Keratinocyte (primary cell): ENCODE measurements at regions not wholly inside any gene's neighbourhood (a gene's known extent, or its start where the extent isn't known, plus 50 kb on each side); places are given as distances from the start of the nearest gene placed in this dataset.

Source experiments
- DNase-seq: peaks from one replicate; pipeline ENCODE4 v3.0.0-alpha.2; 2011; ENCODE audit warnings: low read depth, missing footprints, low spot score
- FAIRE-seq: peaks from 2 replicates; lab custom pipeline; 2011; peaks lifted over from hg19 to GRCh38; lab: Jason Lieb, UNC
- H2AFZ ChIP-seq: 2 replicates; pipeline ENCODE4 v1.6.0; 2012; ENCODE audit warnings: low read length, control low read depth, inconsistent platforms; ENCODE audit not compliant: control insufficient read depth
- H3K27ac ChIP-seq: 2 replicates; pipeline ENCODE4 v1.5.1; 2011; ENCODE audit warnings: low read length; ENCODE audit not compliant: control insufficient read depth, insufficient read depth
- H3K27me3 ChIP-seq: 3 replicates; pipeline ENCODE4 v1.6.0; 2011; ENCODE audit warnings: low read length; ENCODE audit not compliant: control insufficient read depth, insufficient read depth; ENCODE audit errors: extremely low read depth
- H3K36me3 ChIP-seq, 2 experiments: 2 replicates in 1 of 2; 3 replicates in 1 of 2; pipeline ENCODE4 v1.5.1; 2011; ENCODE audit warnings: low read length in 2 of 2, mild to moderate bottlenecking in 1 of 2; ENCODE audit not compliant: control insufficient read depth in 2 of 2, insufficient read depth in 2 of 2; ENCODE audit errors: extremely low read depth in 1 of 2
- H3K4me1 ChIP-seq: 3 replicates; pipeline ENCODE4 v1.5.1; 2011; ENCODE audit warnings: low read length; ENCODE audit not compliant: control insufficient read depth, insufficient read depth; ENCODE audit errors: extremely low read depth
- H3K4me2 ChIP-seq: 3 replicates; pipeline ENCODE4 v1.6.0; 2011; ENCODE audit warnings: low read depth, low read length; ENCODE audit not compliant: control insufficient read depth, insufficient read depth; ENCODE audit errors: extremely low read depth
- H3K4me3 ChIP-seq, 3 experiments: fragments of 200-600 bp in 1 of 3; sonication (generic) in 1 of 3; 2 replicates in 2 of 3; 3 replicates in 1 of 3; pipeline ENCODE4 v1.5.1; 2011 to 2016; ENCODE audit warnings: low read length in 3 of 3, mild to moderate bottlenecking in 3 of 3, control low read depth in 2 of 3, inconsistent platforms in 1 of 3, low read depth in 1 of 3, mixed read lengths in 1 of 3, mixed run types in 1 of 3, moderate library complexity in 1 of 3; ENCODE audit not compliant: control insufficient read depth in 2 of 3, insufficient read depth in 2 of 3; ENCODE audit errors: extremely low read depth in 1 of 3
- H3K79me2 ChIP-seq: 2 replicates; pipeline ENCODE4 v1.6.0; 2012; ENCODE audit warnings: low read length; ENCODE audit not compliant: control insufficient read depth, insufficient read depth
- H3K9ac ChIP-seq: 3 replicates; pipeline ENCODE4 v1.6.0; 2011; ENCODE audit warnings: low read length; ENCODE audit not compliant: control insufficient read depth, insufficient read depth; ENCODE audit errors: extremely low read depth
- H3K9me1 ChIP-seq: 3 replicates; pipeline ENCODE4 v1.6.0; 2011; ENCODE audit warnings: low read length; ENCODE audit not compliant: control insufficient read depth, insufficient read depth; ENCODE audit errors: extremely low read depth
- H3K9me3 ChIP-seq: 2 replicates; pipeline ENCODE4 v1.5.1; 2012; ENCODE audit warnings: low read depth, low read length; ENCODE audit not compliant: control insufficient read depth
- H4K20me1 ChIP-seq: 3 replicates; pipeline ENCODE4 v1.6.0; 2011; ENCODE audit warnings: low read length; ENCODE audit not compliant: control insufficient read depth, insufficient read depth; ENCODE audit errors: extremely low read depth
- EZH2 ChIP-seq: IDR thresholded peaks from one replicate; pipeline ENCODE4 v1.6.1; 2012; ENCODE audit warnings: inconsistent platforms, mild to moderate bottlenecking, low read length, moderate library complexity
- dilution Hi-C: fragments of 300-500 bp; cut with MboI; formaldehyde crosslinking; loops from one replicate; pipeline ENCODE4 v1.7.0; 2020; ENCODE audit warnings: low sequenced_read_pairs; ENCODE audit not compliant: extremely low pct_ligation_motif_present
- TF ChIP-seq, protein P1 (sequence below), 3 experiments: IDR thresholded peaks in 1 of 3; conservative IDR thresholded peaks in 1 of 3; optimal IDR thresholded peaks in 1 of 3; 2 replicates in 2 of 3; 3 replicates in 1 of 3; pipeline versions ENCODE3 to v1.5.1; 2011; ENCODE audit warnings: low read length in 3 of 3, mild to moderate bottlenecking in 3 of 3, moderate library complexity in 2 of 3, control low read depth in 1 of 3, inconsistent platforms in 1 of 3; ENCODE audit not compliant: insufficient read depth in 2 of 3; ENCODE audit errors: extremely low read depth in 1 of 3

DNA sequence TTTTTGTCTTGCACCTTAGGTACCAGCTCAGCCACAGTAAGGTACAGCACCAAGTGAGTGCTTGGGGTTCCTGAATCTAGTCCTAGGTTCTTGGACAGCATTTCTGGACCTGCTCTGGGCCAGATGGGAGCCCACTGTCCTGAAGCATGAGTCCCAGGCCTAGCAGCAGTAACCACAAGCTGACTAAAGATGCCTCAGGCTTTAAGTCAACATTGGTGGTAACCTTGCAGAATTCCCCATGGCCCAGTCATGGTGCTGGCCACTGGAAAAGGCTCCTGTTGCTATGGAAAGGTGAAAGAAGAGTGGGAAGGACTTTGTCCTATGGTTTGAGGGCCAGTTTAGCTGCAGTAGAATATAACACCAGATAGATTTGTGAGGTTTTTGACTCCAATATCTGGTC, 86.9 kb upstream of the CLEC14A start:
- H4K20me1 ChIP-seq = no peaks in the 10 kb centered on the region
- no peak overlapping the region for H2AFZ ChIP-seq
- H3K79me2 ChIP-seq = no peaks in the 10 kb centered on the region
- no peaks in the 10 kb centered on the region for H3K4me1 ChIP-seq
- H3K4me3 ChIP-seq = no peak overlapping the region
- H3K9ac ChIP-seq = no peak overlapping the region
- H3K9me1 ChIP-seq = no peaks in the 10 kb centered on the region
- dilution Hi-C loops = no loop called here
- no peak overlapping the region for H3K27ac ChIP-seq
- no peak overlapping the region for H3K4me2 ChIP-seq
- FAIRE-seq = no peak
- no peaks in the 10 kb centered on the region for H3K36me3 ChIP-seq
- H3K27me3 ChIP-seq = no peaks in the 10 kb centered on the region
- TF ChIP-seq, protein P1, sequence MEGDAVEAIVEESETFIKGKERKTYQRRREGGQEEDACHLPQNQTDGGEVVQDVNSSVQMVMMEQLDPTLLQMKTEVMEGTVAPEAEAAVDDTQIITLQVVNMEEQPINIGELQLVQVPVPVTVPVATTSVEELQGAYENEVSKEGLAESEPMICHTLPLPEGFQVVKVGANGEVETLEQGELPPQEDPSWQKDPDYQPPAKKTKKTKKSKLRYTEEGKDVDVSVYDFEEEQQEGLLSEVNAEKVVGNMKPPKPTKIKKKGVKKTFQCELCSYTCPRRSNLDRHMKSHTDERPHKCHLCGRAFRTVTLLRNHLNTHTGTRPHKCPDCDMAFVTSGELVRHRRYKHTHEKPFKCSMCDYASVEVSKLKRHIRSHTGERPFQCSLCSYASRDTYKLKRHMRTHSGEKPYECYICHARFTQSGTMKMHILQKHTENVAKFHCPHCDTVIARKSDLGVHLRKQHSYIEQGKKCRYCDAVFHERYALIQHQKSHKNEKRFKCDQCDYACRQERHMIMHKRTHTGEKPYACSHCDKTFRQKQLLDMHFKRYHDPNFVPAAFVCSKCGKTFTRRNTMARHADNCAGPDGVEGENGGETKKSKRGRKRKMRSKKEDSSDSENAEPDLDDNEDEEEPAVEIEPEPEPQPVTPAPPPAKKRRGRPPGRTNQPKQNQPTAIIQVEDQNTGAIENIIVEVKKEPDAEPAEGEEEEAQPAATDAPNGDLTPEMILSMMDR (optimal IDR thresholded peaks at IDR 0.05 in 1 of 3, IDR thresholded peaks at IDR 0.05 in 1 of 3, conservative IDR thresholded peaks at IDR 0.05 in 1 of 3; ENCODE audit: extremely low read depth in 1 of 3, insufficient read depth in 2 of 3, low read length in 3 of 3) = no peak
- TF ChIP-seq EZH2 = no peak
- H3K9me3 ChIP-seq = no peaks in the 10 kb centered on the region
- DNase-seq = no peak

DNA sequence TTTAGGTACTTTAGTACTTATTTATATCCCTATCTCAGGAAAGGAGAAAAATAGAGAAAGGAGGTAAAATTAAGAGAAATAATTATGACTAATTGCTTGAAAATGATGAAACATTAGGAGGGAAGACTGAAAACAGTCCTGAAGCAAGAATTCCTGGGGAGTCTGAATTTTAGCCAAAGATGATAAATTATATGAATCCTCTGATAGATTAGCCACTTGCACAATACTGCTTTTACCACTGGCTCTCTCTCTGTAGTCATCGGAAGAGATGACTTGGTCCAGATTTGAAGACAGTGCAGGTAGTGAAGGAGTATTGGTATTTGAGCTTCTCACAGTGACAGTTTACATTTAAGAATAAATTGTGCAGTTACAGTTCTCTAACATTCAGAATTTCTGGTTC, 83.8 kb upstream of the CLEC14A start:
- no peaks in the 10 kb centered on the region for H3K9me1 ChIP-seq
- no peaks in the 10 kb centered on the region for H3K79me2 ChIP-seq
- H3K4me1 ChIP-seq = no peaks in the 10 kb centered on the region
- H2AFZ ChIP-seq = no peak overlapping the region
- DNase-seq (no peak), FAIRE-seq (no peak)
- H3K27me3 ChIP-seq = no peaks in the 10 kb centered on the region
- no peaks in the 10 kb centered on the region for H3K36me3 ChIP-seq
- H3K4me3 ChIP-seq = no peak overlapping the region
- H3K4me2 ChIP-seq = no peak overlapping the region
- no peaks in the 10 kb centered on the region for H3K9me3 ChIP-seq
- TF ChIP-seq, protein P1 (optimal IDR thresholded peaks at IDR 0.05 in 1 of 3, IDR thresholded peaks at IDR 0.05 in 1 of 3, conservative IDR thresholded peaks at IDR 0.05 in 1 of 3; ENCODE audit: extremely low read depth in 1 of 3, insufficient read depth in 2 of 3, low read length in 3 of 3) = no peak
- no peak for TF ChIP-seq EZH2
- H4K20me1 ChIP-seq = no peaks in the 10 kb centered on the region
- no peak overlapping the region for H3K27ac ChIP-seq
- no peak overlapping the region for H3K9ac ChIP-seq
- dilution Hi-C loops = no loop called here
